Left lung (tissue), 4 donors: ENCODE measurements at regions not wholly inside any gene's neighbourhood (a gene's known extent, or its start where the extent isn't known, plus 50 kb on each side); places are given as distances from the start of the nearest gene placed in this dataset.

Experiments used
- ATAC-seq: fragments of 200-7000 bp; cut with Tn5 transposase; one replicate; pipeline ENCODE4 v1.9.1; 2020; ENCODE audit warnings: moderate library complexity
- DNase-seq, 4 donors: peaks; one replicate each; pipeline ENCODE4 v3.0.0-alpha.2; 2013 to 2020
- H3K27ac ChIP-seq, 2 donors: fragments of 200-600 bp; sonication (generic) in 1 of 2; one replicate each; pipeline versions ENCODE4 v1.5.0 to v1.8.0; 2020 to 2021
- H3K27me3 ChIP-seq, 2 donors: fragments of 200-600 bp; sonication (generic) in 1 of 2; one replicate each; pipeline versions ENCODE4 v1.5.0 to v1.8.0; 2020 to 2021
- H3K36me3 ChIP-seq, 2 donors: fragments of 200-600 bp; sonication (generic) in 1 of 2; one replicate each; pipeline versions ENCODE4 v1.5.0 to v1.8.0; 2020 to 2021
- H3K4me1 ChIP-seq, 2 donors: fragments of 200-600 bp; one replicate each; pipeline ENCODE4 v1.8.0; 2021
- H3K4me3 ChIP-seq, 2 donors: fragments of 200-600 bp; sonication (generic) in 1 of 2; one replicate each; pipeline versions ENCODE4 v1.5.0 to v1.8.0; 2020 to 2021; ENCODE audit warnings: mild to moderate bottlenecking in 1 of 2
- H3K9me3 ChIP-seq, 2 donors: fragments of 200-600 bp; sonication (generic) in 1 of 2; one replicate each; pipeline versions ENCODE4 v1.5.0 to v1.8.0; 2020 to 2021
- CTCF ChIP-seq, 2 donors: fragments of 200-600 bp; sonication (generic) in 1 of 2; IDR thresholded peaks; one replicate each; pipeline versions ENCODE4 v1.5.0 to v1.8.0; 2021; ENCODE audit warnings: antibody characterized with exemption in 2 of 2
- intact Hi-C, 2 donors: fragments of 100-400 bp; cut with DNase I; formaldehyde crosslinking; loops; one replicate each; pipeline versions ENCODE4 v1.11.2 to v1.14.2; 2022
- donor health status: DM: no; HTN: yes; CAD: no.
- donor health status: DM: no; HTN: no; CAD: no.

- Histone ChIP-seq H3K4me3 (no peak overlapping the region), H3K9me3 (no peaks in the 10 kb centered on the region), H3K4me1 (no peaks in the 10 kb centered on the region), H3K27me3 (no peaks in the 10 kb centered on the region), H3K27ac (no peak overlapping the region), H3K36me3 (no peaks in the 10 kb centered on the region)
- no peak for ATAC-seq
- intact Hi-C loops, result no loop called here
- TF ChIP-seq CTCF (IDR thresholded peaks at IDR 0.05), result no peak
- DNase-seq, result no peak
These were observed 408.8 kb upstream of the F9 start for GRCh38 chrX:139121616-139122286.

GRCh38 chrX:139120760-139121159, 409.2 kb upstream of the FGF13 start:
- intact Hi-C loops, result no loop called here
- no peaks in the 10 kb centered on the region for H3K4me1 ChIP-seq

GRCh38 chrX:139113708-139114107, 402.2 kb upstream of the FGF13 start:
- no peak for TF ChIP-seq CTCF (IDR thresholded peaks at IDR 0.05)
- Histone ChIP-seq H3K4me3 (no peak overlapping the region), H3K27me3 (no peaks in the 10 kb centered on the region), H3K9me3 (no peaks in the 10 kb centered on the region), H3K4me1 (no peaks in the 10 kb centered on the region), H3K36me3 (no peaks in the 10 kb centered on the region), H3K27ac (no peak overlapping the region)
- DNase-seq (no peak), ATAC-seq (no peak)
- intact Hi-C loops, result no loop called here

More at GRCh38 chrX:139120760-139121159, 409.2 kb upstream of the FGF13 start:
- TF ChIP-seq CTCF (IDR thresholded peaks at IDR 0.05), result no peak
- no peak for DNase-seq
- H3K27me3 ChIP-seq, result no peaks in the 10 kb centered on the region
- no peaks in the 10 kb centered on the region for H3K9me3 ChIP-seq
- H3K27ac ChIP-seq, result no peak overlapping the region
- H3K36me3 ChIP-seq, result no peaks in the 10 kb centered on the region
- no peak for ATAC-seq
- no peak overlapping the region for H3K4me3 ChIP-seq

- TF ChIP-seq CTCF (IDR thresholded peaks at IDR 0.05), result no peak
- no peak for ATAC-seq
- peak in 1 of 4 donors; percentile 2 for DNase-seq
- no peaks in the 10 kb centered on the region for H3K4me1 ChIP-seq
- H3K9me3 ChIP-seq, result no peaks in the 10 kb centered on the region
- no peaks in the 10 kb centered on the region for H3K36me3 ChIP-seq
- intact Hi-C loops, result no loop called here
- H3K4me3 ChIP-seq, result no peak overlapping the region
- no peak overlapping the region for H3K27ac ChIP-seq
- no peaks in the 10 kb centered on the region for H3K27me3 ChIP-seq
These were observed 400.9 kb upstream of the FGF13 start for GRCh38 chrX:139112432-139112831.

GRCh38 chrX:139106069-139106468, 394.6 kb upstream of the FGF13 start:
- DNase-seq, result no peak
- Histone ChIP-seq H3K4me1 (no peaks in the 10 kb centered on the region), H3K36me3 (no peaks in the 10 kb centered on the region), H3K9me3 (no peaks in the 10 kb centered on the region), H3K4me3 (no peak overlapping the region), H3K27ac (no peak overlapping the region), H3K27me3 (no peaks in the 10 kb centered on the region)
- no peak for ATAC-seq
- no peak for TF ChIP-seq CTCF (IDR thresholded peaks at IDR 0.05)
- intact Hi-C loops, result no loop called here
